OCI-LY1 (cell line): ENCODE measurements at regions not wholly inside any gene's neighbourhood (a gene's known extent, or its start where the extent isn't known, plus 50 kb on each side); places are given as distances from the start of the nearest gene placed in this dataset.

ENCODE experiments used
- CTCF ChIP-seq: fragments of 200-600 bp; sonication (generic), shearing (Covaris generic); IDR thresholded peaks from 2 replicates; pipeline ENCODE4 v1.5.1; 2017; ENCODE audit warnings: mild to moderate bottlenecking, antibody characterized with exemption, low read length, moderate library complexity, mixed read lengths
- EZH2 ChIP-seq: fragments of 200-600 bp; sonication (generic), shearing (Covaris generic); IDR thresholded peaks from 2 replicates; pipeline ENCODE4 v1.8.0; 2017; ENCODE audit warnings: borderline replicate concordance, mixed run types, mild to moderate bottlenecking, antibody characterized with exemption, low read length, moderate library complexity, mixed read lengths

- TF ChIP-seq CTCF (no peak), EZH2 (no peak)
These were observed 146.4 kb upstream of the LYZL2 start for GRCh38 chr10:30775779-30776591.
